ENCODE measurements at regions not wholly inside any gene's neighbourhood (a gene's known extent, or its start where the extent isn't known, plus 50 kb on each side); places are given as distances from the start of the nearest gene placed in this dataset.

DNA sequence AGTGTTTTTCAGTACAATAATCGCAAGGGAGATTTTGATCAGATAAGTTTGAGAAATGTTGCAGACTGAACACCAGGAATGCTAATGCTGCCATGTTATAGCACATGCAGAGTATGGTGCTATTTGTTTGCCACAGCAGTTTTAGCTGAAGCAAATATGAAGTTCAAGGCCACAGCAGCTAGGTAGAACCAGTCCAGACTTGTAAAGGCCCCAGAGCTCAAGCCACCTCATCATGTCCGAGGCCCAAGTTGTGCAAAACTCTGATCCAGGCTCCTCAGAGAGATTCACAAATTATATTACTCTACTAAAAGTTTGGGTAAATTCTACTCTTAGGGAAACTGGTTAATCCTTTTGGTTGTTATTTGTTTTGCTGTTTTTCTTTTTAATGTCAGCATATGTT lies 2702.6 kb downstream of the PCDH9 start:
- H3K27me3 ChIP-seq (replicated peaks; ENCODE audit: control insufficient read depth, insufficient read depth, low read length, poor library complexity, severe bottlenecking): no peaks in the 10 kb centered on the region
- H3K36me3 ChIP-seq (ENCODE audit: control insufficient read depth, insufficient read depth, low read length): no peaks in the 10 kb centered on the region
- H3K27ac ChIP-seq (ENCODE audit: insufficient read depth, low read length, poor library complexity, severe bottlenecking): no peak overlapping the region
- no peak overlapping the region for H3K4me3 ChIP-seq (ENCODE audit: insufficient read depth, low read depth, low read length, poor library complexity, severe bottlenecking)
- H3K9me3 ChIP-seq (ENCODE audit: control insufficient read depth, low read length): no peaks in the 10 kb centered on the region
- no peaks in the 10 kb centered on the region for H3K4me1 ChIP-seq (ENCODE audit: control insufficient read depth, insufficient read depth, low read length, poor library complexity, severe bottlenecking)
- no peak for DNase-seq

DNA sequence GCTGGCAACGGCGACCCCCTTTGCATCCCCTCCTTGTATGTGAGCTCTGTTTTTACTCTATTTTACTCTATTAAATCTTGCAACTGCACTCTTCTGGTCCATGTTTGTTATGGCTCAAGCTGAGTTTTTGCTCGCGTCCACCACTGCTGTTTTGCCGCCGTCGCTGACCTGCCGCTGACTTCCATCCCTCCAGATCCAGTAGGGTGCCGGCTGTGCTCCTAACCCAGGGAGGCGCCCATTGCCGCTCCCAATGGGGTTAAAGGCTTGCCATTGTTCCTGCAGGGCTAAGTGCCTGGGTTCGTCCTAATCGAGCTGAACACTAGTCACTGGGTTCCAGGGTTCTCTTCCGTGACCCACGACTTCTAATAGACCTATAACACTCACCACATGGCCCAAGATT lies 2704.4 kb downstream of the PCDH9 start:
- Histone ChIP-seq H3K27ac (ENCODE audit: insufficient read depth, low read length, poor library complexity, severe bottlenecking) (no peak overlapping the region), H3K4me3 (ENCODE audit: insufficient read depth, low read depth, low read length, poor library complexity, severe bottlenecking) (no peak overlapping the region), H3K9me3 (ENCODE audit: control insufficient read depth, low read length) (no peaks in the 10 kb centered on the region), H3K4me1 (ENCODE audit: control insufficient read depth, insufficient read depth, low read length, poor library complexity, severe bottlenecking) (no peaks in the 10 kb centered on the region), H3K27me3 (replicated peaks; ENCODE audit: control insufficient read depth, insufficient read depth, low read length, poor library complexity, severe bottlenecking) (no peaks in the 10 kb centered on the region), H3K36me3 (ENCODE audit: control insufficient read depth, insufficient read depth, low read length) (no peaks in the 10 kb centered on the region)
- no peak for DNase-seq

DNA sequence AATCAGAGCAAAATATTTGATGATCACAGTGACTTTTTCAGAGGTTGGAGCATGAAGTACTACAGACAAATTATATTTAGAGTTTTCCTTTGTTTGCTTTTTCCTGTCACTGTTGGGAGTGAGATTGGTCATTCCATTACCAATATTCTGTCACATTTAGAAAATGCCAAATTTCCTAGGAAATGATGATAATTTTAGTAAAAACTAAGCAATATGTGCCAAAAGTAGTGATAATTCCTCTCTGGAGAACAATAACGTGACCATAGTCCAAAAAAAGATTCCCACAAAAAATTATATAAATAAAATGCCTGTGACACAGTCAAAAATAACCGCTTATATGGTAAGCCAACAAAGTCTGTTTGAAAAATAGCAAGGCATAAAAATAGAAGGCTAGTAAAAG lies 2719.4 kb downstream of the PCDH9 start:
- DNase-seq: no peak
- Histone ChIP-seq H3K27ac (ENCODE audit: insufficient read depth, low read length, poor library complexity, severe bottlenecking) (no peak overlapping the region), H3K4me3 (ENCODE audit: insufficient read depth, low read depth, low read length, poor library complexity, severe bottlenecking) (no peak overlapping the region), H3K4me1 (ENCODE audit: control insufficient read depth, insufficient read depth, low read length, poor library complexity, severe bottlenecking) (no peaks in the 10 kb centered on the region), H3K36me3 (ENCODE audit: control insufficient read depth, insufficient read depth, low read length) (no peaks in the 10 kb centered on the region), H3K9me3 (ENCODE audit: control insufficient read depth, low read length) (no peaks in the 10 kb centered on the region), H3K27me3 (replicated peaks; ENCODE audit: control insufficient read depth, insufficient read depth, low read length, poor library complexity, severe bottlenecking) (no peaks in the 10 kb centered on the region)

DNA sequence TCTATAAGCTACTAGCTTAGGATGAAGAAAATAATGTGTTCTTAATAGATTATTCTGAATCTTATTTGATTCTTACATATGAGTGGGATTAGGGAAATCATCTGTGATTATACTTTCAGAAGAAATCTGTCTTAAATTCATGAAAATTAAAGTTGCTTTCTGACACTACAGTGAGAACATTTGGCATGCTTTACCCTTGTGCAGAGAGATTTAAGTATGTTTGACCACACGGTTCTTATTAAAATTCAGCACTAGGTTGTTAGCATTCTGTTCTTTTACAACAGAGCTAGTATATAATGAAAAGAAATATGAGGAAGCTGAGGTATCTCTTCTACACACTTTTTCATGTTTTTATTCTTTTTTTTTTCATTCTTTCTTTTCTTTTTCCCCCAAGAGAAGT lies 2723.9 kb downstream of the PCDH9 start:
- Histone ChIP-seq H3K36me3 (ENCODE audit: control insufficient read depth, insufficient read depth, low read length) (no peaks in the 10 kb centered on the region), H3K4me3 (ENCODE audit: insufficient read depth, low read depth, low read length, poor library complexity, severe bottlenecking) (no peak overlapping the region), H3K27me3 (replicated peaks; ENCODE audit: control insufficient read depth, insufficient read depth, low read length, poor library complexity, severe bottlenecking) (no peaks in the 10 kb centered on the region), H3K9me3 (ENCODE audit: control insufficient read depth, low read length) (no peaks in the 10 kb centered on the region), H3K27ac (ENCODE audit: insufficient read depth, low read length, poor library complexity, severe bottlenecking) (no peak overlapping the region), H3K4me1 (ENCODE audit: control insufficient read depth, insufficient read depth, low read length, poor library complexity, severe bottlenecking) (no peaks in the 10 kb centered on the region)
- no peak for DNase-seq

DNA sequence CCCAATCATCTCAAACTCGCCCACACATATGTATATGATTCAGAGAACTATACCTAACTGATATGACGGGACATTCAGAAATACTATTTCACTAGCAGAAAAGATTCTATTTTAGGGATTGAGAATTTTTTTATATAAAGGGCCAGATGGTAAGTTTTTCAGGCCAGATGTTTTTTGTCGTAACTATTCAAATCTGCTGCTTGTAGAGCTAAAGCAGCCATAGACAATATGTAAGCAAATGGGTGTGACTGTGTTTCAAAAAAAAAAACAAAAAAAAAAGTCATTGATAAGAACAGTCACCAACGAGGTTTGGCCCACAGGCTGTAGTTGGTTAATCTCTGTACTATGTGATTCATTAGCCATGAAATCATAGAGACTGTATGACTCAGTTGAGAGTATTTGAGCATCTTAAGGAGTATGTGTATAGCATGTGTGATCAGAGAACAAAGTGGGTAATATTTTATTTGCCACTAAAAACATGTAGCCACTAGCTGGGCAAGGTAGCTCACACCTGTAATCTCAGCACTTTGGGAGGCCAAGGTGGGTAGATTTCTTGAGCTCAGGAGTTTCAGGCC lies 2724.7 kb downstream of the PCDH9 start:
- no peaks in the 10 kb centered on the region for H3K4me1 ChIP-seq (ENCODE audit: control insufficient read depth, insufficient read depth, low read length, poor library complexity, severe bottlenecking)
- no peak for DNase-seq

DNA sequence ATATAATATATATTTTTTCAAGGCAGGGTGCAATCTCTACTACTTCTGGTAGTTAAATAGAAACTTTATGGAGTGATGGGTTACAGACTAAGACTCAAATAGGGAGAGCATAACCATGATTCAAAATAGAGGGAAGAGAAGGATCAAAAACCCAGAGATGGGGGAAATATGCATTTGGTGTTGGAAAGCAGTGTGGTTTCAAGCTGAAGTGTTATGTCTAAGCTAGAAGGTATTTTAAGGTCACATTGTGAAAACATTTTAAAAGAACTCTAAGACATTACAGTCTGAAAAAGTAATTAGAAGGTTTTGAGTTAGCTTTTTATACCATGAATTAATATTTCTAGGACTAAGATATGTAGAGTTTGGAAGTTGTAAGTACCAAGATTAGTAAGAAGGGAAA lies 2741.4 kb downstream of the PCDH9 start:
- no peaks in the 10 kb centered on the region for H3K36me3 ChIP-seq (ENCODE audit: control insufficient read depth, insufficient read depth, low read length)
- no peak overlapping the region for H3K27ac ChIP-seq (ENCODE audit: insufficient read depth, low read length, poor library complexity, severe bottlenecking)
- H3K4me3 ChIP-seq (ENCODE audit: insufficient read depth, low read depth, low read length, poor library complexity, severe bottlenecking): no peak overlapping the region
- no peak for DNase-seq
- H3K4me1 ChIP-seq (ENCODE audit: control insufficient read depth, insufficient read depth, low read length, poor library complexity, severe bottlenecking): no peaks in the 10 kb centered on the region
- no peaks in the 10 kb centered on the region for H3K9me3 ChIP-seq (ENCODE audit: control insufficient read depth, low read length)
- H3K27me3 ChIP-seq (replicated peaks; ENCODE audit: control insufficient read depth, insufficient read depth, low read length, poor library complexity, severe bottlenecking): no peaks in the 10 kb centered on the region

More for the DNA sequence above, 2724.7 kb downstream of the PCDH9 start:
- no peaks in the 10 kb centered on the region for H3K27me3 ChIP-seq (replicated peaks; ENCODE audit: control insufficient read depth, insufficient read depth, low read length, poor library complexity, severe bottlenecking)
- H3K36me3 ChIP-seq (ENCODE audit: control insufficient read depth, insufficient read depth, low read length): no peaks in the 10 kb centered on the region
- no peak overlapping the region for H3K27ac ChIP-seq (ENCODE audit: insufficient read depth, low read length, poor library complexity, severe bottlenecking)
- H3K9me3 ChIP-seq (ENCODE audit: control insufficient read depth, low read length): no peaks in the 10 kb centered on the region
- no peak overlapping the region for H3K4me3 ChIP-seq (ENCODE audit: insufficient read depth, low read depth, low read length, poor library complexity, severe bottlenecking)

DNA sequence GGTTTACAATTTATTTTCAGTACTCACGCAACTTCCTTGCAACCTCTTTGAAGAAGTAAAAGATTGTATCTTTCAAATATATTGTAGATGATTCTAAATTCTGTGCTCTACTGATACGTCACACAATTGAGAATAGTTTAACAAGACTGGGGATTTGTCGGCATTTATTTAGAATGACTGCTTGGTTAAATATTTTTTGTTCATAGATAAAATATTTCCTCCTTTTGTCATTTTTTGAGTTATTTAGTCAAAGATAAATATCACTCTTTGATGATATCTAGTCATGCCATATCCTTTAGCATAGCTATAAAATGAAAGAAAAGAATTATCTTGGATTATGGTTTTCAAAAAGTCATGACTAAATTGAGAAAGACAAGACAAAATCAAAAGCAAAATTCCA lies 2747.8 kb downstream of the PCDH9 start:
- Histone ChIP-seq H3K9me3 (ENCODE audit: control insufficient read depth, low read length) (no peaks in the 10 kb centered on the region), H3K4me1 (ENCODE audit: control insufficient read depth, insufficient read depth, low read length, poor library complexity, severe bottlenecking) (no peaks in the 10 kb centered on the region), H3K4me3 (ENCODE audit: insufficient read depth, low read depth, low read length, poor library complexity, severe bottlenecking) (no peak overlapping the region), H3K36me3 (ENCODE audit: control insufficient read depth, insufficient read depth, low read length) (no peaks in the 10 kb centered on the region), H3K27me3 (replicated peaks; ENCODE audit: control insufficient read depth, insufficient read depth, low read length, poor library complexity, severe bottlenecking) (no peaks in the 10 kb centered on the region), H3K27ac (ENCODE audit: insufficient read depth, low read length, poor library complexity, severe bottlenecking) (no peak overlapping the region)
- no peak for DNase-seq

DNA sequence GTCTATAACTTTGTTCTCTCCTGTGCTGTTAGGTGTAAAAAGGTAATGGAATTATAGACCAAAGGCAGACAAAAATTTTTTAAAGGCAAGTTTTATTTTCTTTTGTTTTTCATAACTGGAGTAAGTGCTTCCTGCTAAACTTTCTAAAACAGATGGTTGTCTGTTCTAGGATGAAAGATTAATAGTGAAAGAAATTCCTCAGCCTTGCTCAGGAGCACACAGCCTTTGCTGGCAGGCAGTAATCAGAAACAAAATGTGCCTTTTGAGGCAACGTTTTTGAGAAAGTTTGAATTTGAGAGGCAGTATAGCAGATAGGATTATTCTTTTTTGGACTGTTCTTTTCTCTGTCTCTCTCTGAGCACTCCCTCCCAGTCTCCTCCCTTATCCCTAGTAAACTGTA lies 2749.5 kb downstream of the PCDH9 start:
- Histone ChIP-seq H3K27me3 (replicated peaks; ENCODE audit: control insufficient read depth, insufficient read depth, low read length, poor library complexity, severe bottlenecking) (no peaks in the 10 kb centered on the region), H3K36me3 (ENCODE audit: control insufficient read depth, insufficient read depth, low read length) (no peaks in the 10 kb centered on the region), H3K4me3 (ENCODE audit: insufficient read depth, low read depth, low read length, poor library complexity, severe bottlenecking) (no peak overlapping the region), H3K9me3 (ENCODE audit: control insufficient read depth, low read length) (no peaks in the 10 kb centered on the region), H3K4me1 (ENCODE audit: control insufficient read depth, insufficient read depth, low read length, poor library complexity, severe bottlenecking) (no peaks in the 10 kb centered on the region), H3K27ac (ENCODE audit: insufficient read depth, low read length, poor library complexity, severe bottlenecking) (no peak overlapping the region)
- DNase-seq: no peak

DNA sequence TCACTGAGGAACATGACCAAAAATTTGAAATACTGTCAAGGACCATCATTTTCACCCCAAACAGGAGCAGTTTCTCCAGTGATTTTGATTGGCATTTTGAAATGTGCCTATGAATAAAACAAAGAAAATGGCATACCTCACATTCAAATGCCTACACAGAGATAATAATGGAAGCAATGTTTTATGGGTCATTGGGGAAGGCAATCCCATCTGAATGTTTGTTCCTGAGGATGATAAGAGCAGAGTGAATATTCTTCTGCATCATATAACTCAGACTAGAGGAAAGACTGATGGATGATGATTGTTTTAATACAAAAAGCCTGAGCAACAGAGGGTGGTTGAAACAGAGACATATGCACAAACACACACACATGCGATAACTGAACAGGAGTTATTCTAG lies 2749.9 kb downstream of the PCDH9 start:
- Histone ChIP-seq H3K4me1 (ENCODE audit: control insufficient read depth, insufficient read depth, low read length, poor library complexity, severe bottlenecking) (no peaks in the 10 kb centered on the region), H3K27me3 (replicated peaks; ENCODE audit: control insufficient read depth, insufficient read depth, low read length, poor library complexity, severe bottlenecking) (no peaks in the 10 kb centered on the region), H3K36me3 (ENCODE audit: control insufficient read depth, insufficient read depth, low read length) (no peaks in the 10 kb centered on the region), H3K27ac (ENCODE audit: insufficient read depth, low read length, poor library complexity, severe bottlenecking) (no peak overlapping the region), H3K9me3 (ENCODE audit: control insufficient read depth, low read length) (no peaks in the 10 kb centered on the region), H3K4me3 (ENCODE audit: insufficient read depth, low read depth, low read length, poor library complexity, severe bottlenecking) (no peak overlapping the region)
- DNase-seq: no peak

DNA sequence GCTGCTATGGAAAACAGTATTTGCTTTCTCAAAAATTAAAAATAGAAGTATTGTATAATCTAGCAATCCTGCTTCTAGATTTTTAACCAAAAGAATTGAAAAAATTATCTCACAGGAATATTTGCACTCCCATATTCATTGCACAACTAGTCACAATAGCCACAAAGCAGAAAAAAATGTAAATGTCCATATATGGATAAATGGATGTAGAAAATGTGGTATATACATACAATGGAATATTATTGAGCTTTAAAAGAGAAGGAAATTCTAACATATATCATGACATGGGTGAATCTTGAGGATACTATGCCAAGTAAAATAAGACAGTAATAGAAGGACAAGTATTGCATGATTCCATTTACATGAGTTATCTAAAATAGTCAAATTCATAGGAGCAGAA lies 2753.0 kb downstream of the PCDH9 start:
- no peak overlapping the region for H3K27ac ChIP-seq (ENCODE audit: insufficient read depth, low read length, poor library complexity, severe bottlenecking)

More for the DNA sequence above, 2753.0 kb downstream of the PCDH9 start:
- Histone ChIP-seq H3K9me3 (ENCODE audit: control insufficient read depth, low read length) (no peaks in the 10 kb centered on the region), H3K36me3 (ENCODE audit: control insufficient read depth, insufficient read depth, low read length) (no peaks in the 10 kb centered on the region), H3K4me3 (ENCODE audit: insufficient read depth, low read depth, low read length, poor library complexity, severe bottlenecking) (no peak overlapping the region), H3K4me1 (ENCODE audit: control insufficient read depth, insufficient read depth, low read length, poor library complexity, severe bottlenecking) (no peaks in the 10 kb centered on the region), H3K27me3 (replicated peaks; ENCODE audit: control insufficient read depth, insufficient read depth, low read length, poor library complexity, severe bottlenecking) (no peaks in the 10 kb centered on the region)
- DNase-seq: no peak

Data from effector memory CD4-positive, alpha-beta T cell (primary cell).